ENCODE measurements at regions not wholly inside any gene's neighbourhood (a gene's known extent, or its start where the extent isn't known, plus 50 kb on each side); places are given as distances from the start of the nearest gene placed in this dataset.

- TF ChIP-seq, protein P1, sequence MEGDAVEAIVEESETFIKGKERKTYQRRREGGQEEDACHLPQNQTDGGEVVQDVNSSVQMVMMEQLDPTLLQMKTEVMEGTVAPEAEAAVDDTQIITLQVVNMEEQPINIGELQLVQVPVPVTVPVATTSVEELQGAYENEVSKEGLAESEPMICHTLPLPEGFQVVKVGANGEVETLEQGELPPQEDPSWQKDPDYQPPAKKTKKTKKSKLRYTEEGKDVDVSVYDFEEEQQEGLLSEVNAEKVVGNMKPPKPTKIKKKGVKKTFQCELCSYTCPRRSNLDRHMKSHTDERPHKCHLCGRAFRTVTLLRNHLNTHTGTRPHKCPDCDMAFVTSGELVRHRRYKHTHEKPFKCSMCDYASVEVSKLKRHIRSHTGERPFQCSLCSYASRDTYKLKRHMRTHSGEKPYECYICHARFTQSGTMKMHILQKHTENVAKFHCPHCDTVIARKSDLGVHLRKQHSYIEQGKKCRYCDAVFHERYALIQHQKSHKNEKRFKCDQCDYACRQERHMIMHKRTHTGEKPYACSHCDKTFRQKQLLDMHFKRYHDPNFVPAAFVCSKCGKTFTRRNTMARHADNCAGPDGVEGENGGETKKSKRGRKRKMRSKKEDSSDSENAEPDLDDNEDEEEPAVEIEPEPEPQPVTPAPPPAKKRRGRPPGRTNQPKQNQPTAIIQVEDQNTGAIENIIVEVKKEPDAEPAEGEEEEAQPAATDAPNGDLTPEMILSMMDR (IDR thresholded peaks at IDR 0.05; ENCODE audit: extremely low read depth in 1 of 2, insufficient read depth in 1 of 2, low read depth in 1 of 2, low read length in 2 of 2), result no peak
- TF ChIP-seq POLR2A (IDR thresholded peaks at IDR 0.05; ENCODE audit: low read depth, low read length) (no peak), MYC (IDR thresholded peaks at IDR 0.05; ENCODE audit: low read depth, low read length) (no peak), EZH2 (IDR thresholded peaks at IDR 0.05; ENCODE audit: borderline replicate concordance, low read depth, low read length, severe bottlenecking) (no peak), POLR2AphosphoS5 (IDR thresholded peaks at IDR 0.05; ENCODE audit: insufficient read depth, low read depth, low read length) (no peak), JUN (IDR thresholded peaks at IDR 0.05; ENCODE audit: borderline replicate concordance, insufficient read depth, insufficient read length, low read depth) (no peak)
- TF ChIP-seq, protein P2, sequence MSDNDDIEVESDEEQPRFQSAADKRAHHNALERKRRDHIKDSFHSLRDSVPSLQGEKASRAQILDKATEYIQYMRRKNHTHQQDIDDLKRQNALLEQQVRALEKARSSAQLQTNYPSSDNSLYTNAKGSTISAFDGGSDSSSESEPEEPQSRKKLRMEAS (IDR thresholded peaks at IDR 0.05; ENCODE audit: insufficient read depth, insufficient read length), result no peak
Observed at GRCh38 chr5:173455599-173455957, 127.4 kb upstream of the STC2 start.
